Right lobe of liver (tissue), 4 donors: ENCODE measurements at regions not wholly inside any gene's neighbourhood (a gene's known extent, or its start where the extent isn't known, plus 50 kb on each side); places are given as distances from the start of the nearest gene placed in this dataset.

ENCODE experiments used
- CTCF ChIP-seq, 4 donors: fragments of 200-600 bp in 3 of 4; fragments of 450-650 bp in 1 of 4; IDR thresholded peaks; one replicate each; pipeline versions ENCODE4 v1.5.1 to v1.8.0; 2016 to 2022; ENCODE audit warnings: antibody characterized with exemption in 4 of 4, mild to moderate bottlenecking in 2 of 4
- POLR2A ChIP-seq: fragments of 450-650 bp; IDR thresholded peaks from one replicate; pipeline ENCODE4 v1.6.1; 2017; ENCODE audit warnings: antibody characterized with exemption, mild to moderate bottlenecking
- donor health status: DM: no; HTN: no; CAD: no.
- donor health status: DM: no; HTN: no; CAD: no.
- donor health status: DM: no; HTN: yes; CAD: no.

- TF ChIP-seq POLR2A (no peak), CTCF (IDR thresholded peaks at IDR 0.05) (no peak)
Observed at GRCh38 chr4:81574991-81575390, 103.3 kb upstream of the RASGEF1B start.
